ENCODE measurements at regions not wholly inside any gene's neighbourhood (a gene's known extent, or its start where the extent isn't known, plus 50 kb on each side); places are given as distances from the start of the nearest gene placed in this dataset.
A peak's percentile ranks its signal among the peaks of the same experiment; 100 is the strongest.

- TF ChIP-seq BCL11A (IDR thresholded peaks at IDR 0.05; ENCODE audit: low read depth, low read length) = peak; percentile 22; the same call in 1 of the 2 replicates
- no peak for TF ChIP-seq SRF (IDR thresholded peaks at IDR 0.05; ENCODE audit: low read depth in 2 of 2, low read length in 2 of 2)
- TF ChIP-seq CHD4 (IDR thresholded peaks at IDR 0.05) = no peak
- no peak for TF ChIP-seq CBX3 (IDR thresholded peaks at IDR 0.05; ENCODE audit: borderline replicate concordance, low read depth)
- TF ChIP-seq MEF2A (IDR thresholded peaks at IDR 0.05; ENCODE audit: insufficient read depth, low read depth, low read length) = peak; percentile 97
- TF ChIP-seq DPF2 (IDR thresholded peaks at IDR 0.05) = no peak
- TF ChIP-seq EED (IDR thresholded peaks at IDR 0.05; ENCODE audit: low read depth) = no peak
- no peak for TF ChIP-seq REST (IDR thresholded peaks at IDR 0.05; ENCODE audit: low read depth, low read length)
- TF ChIP-seq SUPT20H (IDR thresholded peaks at IDR 0.05; ENCODE audit: borderline replicate concordance, control insufficient read depth, low read depth, low read length) = no peak
- TF ChIP-seq CREM (IDR thresholded peaks at IDR 0.05; ENCODE audit: low read depth) = peak; percentile 38; the same call in 1 of the 2 replicates
- TF ChIP-seq ETV6 (conservative IDR thresholded peaks at IDR 0.05 in 1 of 2, IDR thresholded peaks at IDR 0.05 in 1 of 2; ENCODE audit: borderline replicate concordance in 1 of 2, low read depth in 1 of 2) = no peak
- no peak for TF ChIP-seq YBX1 (IDR thresholded peaks at IDR 0.05)
- no peak for TF ChIP-seq TARDBP (IDR thresholded peaks at IDR 0.05; ENCODE audit: borderline replicate concordance)
- peak; percentile 72 for TF ChIP-seq MEF2B (IDR thresholded peaks at IDR 0.05; ENCODE audit: partially characterized antibody, poor library complexity, severe bottlenecking)
- no peak for TF ChIP-seq GATAD2B (conservative IDR thresholded peaks at IDR 0.05; ENCODE audit: low read depth)
- peak; percentile 73 for TF ChIP-seq PBX3 (IDR thresholded peaks at IDR 0.05; ENCODE audit: insufficient replicate concordance, low read depth, low read length)
- TF ChIP-seq KLF5 (IDR thresholded peaks at IDR 0.05; ENCODE audit: partially characterized antibody) = no peak
- no peak for TF ChIP-seq ZBTB33 (IDR thresholded peaks at IDR 0.05)
- TF ChIP-seq RAD51 (IDR thresholded peaks at IDR 0.05) = no peak
- TF ChIP-seq E4F1 (IDR thresholded peaks at IDR 0.05; ENCODE audit: borderline replicate concordance, partially characterized antibody) = no peak
- TF ChIP-seq CBFB (IDR thresholded peaks at IDR 0.05; ENCODE audit: low read depth) = no peak
- TF ChIP-seq ZNF217 (IDR thresholded peaks at IDR 0.05) = no peak
- no peak for TF ChIP-seq SMC3 (IDR thresholded peaks at IDR 0.05; ENCODE audit: borderline replicate concordance, low read length)
- TF ChIP-seq RFX5 (IDR thresholded peaks at IDR 0.05; ENCODE audit: low read depth, low read length) = no peak
- TF ChIP-seq ZNF274 (IDR thresholded peaks at IDR 0.05; ENCODE audit: insufficient read depth, insufficient read length) = no peak
Measured at GRCh38 chr5:74560245-74560644, 80.3 kb downstream of the ENC1 start (continued).
